NCI-H510A (cell line): ENCODE measurements at regions not wholly inside any gene's neighbourhood (a gene's known extent, or its start where the extent isn't known, plus 50 kb on each side); places are given as distances from the start of the nearest gene placed in this dataset.

Source experiments
- DNase-seq: peaks from one replicate; lab custom pipeline; 2025; lab: John Stamatoyannopoulos, UW

DNA sequence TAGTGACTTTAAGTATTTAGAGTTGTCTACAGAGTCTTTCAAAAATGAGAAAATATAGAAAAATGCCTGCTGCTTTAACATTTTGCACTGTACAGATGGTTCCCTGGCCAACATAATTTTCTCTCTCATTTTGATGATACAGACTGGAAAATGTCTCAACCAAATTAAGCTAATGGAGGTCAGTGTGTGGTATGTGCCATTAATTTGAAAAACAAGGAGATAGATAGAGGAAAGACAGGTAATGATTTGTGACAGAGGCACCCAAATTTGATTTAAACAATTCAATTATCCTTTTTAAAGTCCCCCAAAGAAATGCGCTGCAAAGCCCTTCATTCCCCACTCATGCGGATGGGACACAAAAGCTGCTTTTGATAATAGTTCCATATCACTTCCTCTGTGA, 140.0 kb downstream of the ASCL1 start:
- no peak for DNase-seq

DNA sequence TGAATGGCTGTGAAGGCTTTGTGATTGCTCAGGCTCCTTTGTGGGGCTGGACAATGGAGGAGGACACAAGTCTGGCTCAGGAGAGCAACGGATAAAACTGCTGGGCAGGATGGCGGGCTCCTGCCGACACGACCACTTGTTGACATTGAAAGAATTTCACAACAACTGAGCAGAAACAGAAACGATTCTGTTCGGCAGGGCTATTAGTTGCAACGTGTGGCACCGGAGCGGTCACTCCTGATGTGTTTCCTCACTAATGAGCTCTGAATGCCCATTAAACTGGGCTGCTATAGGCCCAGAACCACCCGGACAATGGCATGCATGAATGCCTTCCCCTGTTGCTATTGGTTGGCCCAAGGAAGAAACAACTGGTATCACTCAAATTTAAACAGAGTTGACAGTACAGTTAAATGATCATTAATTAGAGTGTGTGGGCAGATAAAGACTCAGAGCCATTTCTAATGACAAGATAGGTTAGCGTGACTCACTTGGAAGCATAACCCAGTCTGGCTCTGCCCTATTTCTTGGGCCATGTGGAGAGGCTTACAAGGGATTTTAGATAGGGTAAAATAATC, 142.9 kb downstream of the ASCL1 start:
- DNase-seq = no peak

DNA sequence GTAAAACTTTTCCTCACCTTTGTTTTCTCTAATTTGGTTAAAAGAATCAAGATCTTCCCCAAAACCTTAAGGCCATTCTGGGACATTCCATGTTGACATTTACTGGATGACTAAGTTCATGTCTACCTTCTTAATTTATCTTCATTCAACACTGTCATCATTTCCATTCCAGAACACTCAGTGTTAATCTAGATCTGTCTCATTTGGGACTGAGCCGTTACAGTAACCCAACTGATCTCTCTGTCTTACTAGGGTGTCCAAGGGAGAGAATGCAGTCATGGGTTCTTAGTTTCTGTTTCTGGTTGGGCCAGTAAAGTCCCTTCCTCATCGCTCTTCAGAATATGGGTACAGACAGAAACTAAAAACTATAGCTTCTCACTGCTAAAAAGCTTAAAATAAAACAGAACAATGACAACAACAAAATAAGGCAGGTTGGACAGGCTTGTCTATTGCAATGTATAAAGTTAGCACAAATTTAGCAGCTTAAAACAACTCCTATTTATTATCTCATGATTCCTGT, 144.8 kb downstream of the ASCL1 start:
- DNase-seq = no peak

DNA sequence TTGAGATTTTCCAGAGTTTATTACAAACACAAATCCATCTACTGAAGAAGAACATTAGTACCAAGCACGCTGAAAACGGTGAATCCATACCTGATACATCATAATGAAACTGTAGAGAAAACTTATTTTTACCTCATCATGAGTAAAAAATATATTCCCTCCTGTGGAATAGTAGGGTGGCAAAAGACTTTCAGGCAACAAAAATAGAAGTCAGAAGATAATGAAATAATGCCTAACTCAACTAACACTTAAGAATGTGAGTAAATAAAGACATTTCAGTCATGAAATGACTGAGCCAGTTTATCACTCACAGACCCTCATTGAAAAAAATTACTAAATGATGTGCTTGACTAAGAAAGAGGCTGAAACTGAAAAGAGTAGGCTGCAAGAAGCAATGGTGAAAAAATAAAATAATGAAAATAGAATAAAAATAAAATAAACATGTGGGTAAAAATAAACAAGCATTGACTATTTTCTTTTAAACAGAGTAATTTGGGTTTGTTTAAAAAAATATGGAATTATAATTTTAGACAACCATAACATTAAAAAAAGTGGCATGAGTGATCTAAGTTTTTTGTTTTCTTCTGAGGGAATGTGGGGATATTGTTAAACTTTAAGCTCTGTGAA, 148.6 kb downstream of the ASCL1 start:
- no peak for DNase-seq

DNA sequence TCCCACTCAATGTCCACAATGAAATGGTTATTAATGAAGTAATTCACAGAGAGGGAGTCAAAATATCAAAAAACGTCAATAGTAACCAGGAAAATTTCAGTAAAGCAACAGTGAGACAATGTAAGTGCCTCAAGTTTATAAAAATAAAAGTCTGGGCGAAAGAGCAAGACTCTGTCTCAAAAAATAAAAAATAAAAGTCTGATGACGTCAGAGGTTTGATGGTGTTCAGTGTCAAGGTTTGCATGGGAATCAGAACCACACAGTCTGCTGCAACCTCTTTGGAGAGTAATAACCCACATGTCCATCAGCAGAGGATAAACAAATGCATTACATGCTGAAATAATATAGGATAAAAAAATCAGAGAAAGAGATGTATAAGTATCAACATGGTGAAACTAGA, 152.4 kb downstream of the ASCL1 start:
- DNase-seq = no peak

DNA sequence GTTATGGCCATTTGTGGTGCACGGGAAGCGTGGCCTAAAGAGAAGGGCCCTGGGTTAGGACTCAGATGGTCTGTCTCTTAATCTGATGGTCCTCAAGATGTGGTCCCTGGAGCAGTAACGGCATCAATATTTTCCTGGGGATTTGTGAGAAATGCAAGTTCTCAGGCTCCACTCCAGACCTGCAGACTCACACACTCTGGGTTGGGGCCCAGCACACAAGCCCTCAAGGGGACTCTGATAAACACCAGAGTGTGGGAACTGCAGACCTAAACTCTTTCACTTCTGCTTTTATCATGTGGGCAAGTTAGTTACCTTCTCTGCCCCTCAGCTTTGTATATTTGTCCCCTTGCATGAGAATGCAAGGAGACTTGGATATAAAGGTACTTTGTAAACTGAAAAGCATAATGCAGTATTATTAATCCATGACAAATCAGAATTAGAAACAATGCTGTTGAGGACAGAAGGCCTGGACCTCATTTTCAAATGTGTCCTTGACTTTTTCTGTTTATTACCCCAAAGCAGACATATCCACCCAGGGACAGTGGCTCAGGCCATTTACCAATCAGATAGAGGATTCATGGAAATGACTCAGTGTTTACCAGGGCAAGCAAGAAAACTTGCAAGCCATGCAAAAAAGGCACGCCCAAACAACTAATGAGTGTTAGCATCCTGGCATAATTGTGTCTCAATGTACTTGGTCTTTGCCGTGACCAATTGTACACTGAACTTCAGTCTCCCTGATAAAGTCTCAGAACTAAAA, 157.0 kb downstream of the ASCL1 start:
- DNase-seq = no peak

DNA sequence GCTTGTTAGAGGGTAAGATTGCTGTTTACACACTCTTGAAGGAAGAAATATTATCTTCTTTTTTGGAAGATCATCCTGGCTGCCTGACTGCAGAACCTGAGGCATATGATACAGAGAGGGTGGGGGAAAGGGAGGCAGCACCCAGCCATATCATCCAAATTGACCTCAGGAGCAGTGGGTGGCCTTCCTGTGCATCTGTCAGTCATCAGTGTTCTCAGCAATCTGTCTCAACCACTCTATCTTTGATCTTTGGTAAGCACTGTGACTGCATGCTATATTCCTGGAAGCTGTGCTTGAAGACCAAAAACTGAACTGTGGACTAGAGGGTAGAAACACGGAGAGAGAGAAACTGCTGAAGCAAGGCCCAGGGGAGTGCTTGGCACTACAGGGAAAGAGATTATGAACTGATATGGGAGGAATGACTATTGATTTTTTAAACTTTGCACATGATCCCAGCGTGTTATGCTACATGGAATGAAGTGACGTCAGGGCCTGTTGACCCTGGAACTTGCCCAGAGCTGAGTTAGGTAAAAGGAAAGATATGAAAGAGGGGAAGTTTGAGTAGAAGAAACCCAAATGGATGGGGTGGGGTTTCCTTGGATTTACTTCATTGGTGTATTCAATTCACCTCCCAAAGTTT, 171.5 kb downstream of the ASCL1 start:
- DNase-seq = no peak

DNA sequence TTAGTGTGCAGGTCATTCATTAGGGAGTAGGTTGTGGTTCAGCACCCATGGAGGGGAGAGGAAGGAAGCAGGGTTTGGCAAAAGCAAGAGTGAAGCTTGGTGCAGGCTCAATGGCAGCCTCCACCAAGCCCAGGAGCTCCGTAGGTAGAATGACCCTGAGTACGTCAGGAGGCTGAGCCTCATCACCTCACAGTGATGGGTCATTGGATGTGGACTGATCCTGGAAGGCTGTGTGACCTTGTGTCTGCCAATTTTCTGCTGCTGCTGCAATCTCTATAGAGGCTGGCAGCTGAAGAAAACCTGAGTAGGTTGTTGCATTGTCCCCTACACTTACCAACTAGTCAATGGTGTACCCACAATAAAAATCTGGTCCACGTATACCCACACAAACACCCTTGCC, 173.1 kb downstream of the ASCL1 start:
- DNase-seq = no peak

DNA sequence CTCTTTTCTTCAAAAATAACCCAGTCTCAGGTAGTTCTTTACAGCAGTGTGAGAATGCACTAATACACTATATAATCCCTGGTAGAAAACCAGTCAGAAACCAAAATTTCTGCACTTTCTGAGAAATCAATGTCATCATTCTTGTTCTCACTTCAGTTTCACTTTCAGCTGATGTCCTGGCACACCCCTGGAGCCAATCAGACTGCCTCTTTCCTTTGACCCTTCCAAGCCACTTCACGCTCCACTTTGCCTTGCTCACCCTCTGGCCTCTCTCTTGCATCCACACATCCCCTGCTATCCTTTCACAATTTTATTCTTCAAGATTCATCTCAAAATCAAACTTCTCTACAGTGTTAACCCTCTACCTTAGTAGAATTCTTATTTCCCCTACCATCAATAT, 181.1 kb downstream of the ASCL1 start:
- no peak for DNase-seq

DNA sequence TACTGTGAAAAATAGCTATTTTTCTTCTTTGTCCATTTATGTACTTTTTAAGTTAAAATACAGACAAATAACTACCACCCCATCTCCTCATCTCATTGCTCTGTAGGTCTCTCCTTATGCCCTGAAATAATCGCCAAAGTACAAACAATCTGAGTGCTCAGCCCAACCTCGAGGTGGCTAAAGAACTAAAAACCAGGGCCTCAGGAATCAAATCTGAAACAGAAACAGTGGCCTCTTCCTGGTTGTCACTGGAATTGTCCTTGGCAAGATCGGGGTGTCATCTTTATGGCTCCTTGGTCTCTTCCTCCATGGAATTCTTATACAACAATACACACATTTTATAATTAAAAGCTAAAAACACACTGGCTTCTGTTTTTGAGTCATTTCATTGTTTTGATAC, 182.4 kb downstream of the ASCL1 start:
- DNase-seq = no peak

DNA sequence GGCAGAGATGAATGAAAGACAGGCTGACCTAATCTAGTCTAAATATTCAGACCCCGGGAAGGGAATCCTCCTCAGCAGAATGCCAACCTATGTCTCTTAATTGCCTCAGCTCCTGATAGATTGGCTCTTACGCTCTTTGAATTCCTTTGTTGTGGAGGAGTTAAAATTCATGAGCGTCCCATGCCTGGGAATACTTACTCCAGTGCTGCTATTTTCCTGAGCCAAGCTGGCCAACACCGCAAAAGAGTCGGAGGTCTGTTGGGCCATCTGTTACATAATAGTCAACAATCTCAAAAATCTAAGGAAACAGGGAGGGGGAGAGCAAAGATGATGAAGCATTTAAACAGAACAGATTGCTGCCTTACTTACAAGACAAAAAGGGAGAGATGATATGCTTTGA, 182.8 kb downstream of the ASCL1 start:
- no peak for DNase-seq

DNA sequence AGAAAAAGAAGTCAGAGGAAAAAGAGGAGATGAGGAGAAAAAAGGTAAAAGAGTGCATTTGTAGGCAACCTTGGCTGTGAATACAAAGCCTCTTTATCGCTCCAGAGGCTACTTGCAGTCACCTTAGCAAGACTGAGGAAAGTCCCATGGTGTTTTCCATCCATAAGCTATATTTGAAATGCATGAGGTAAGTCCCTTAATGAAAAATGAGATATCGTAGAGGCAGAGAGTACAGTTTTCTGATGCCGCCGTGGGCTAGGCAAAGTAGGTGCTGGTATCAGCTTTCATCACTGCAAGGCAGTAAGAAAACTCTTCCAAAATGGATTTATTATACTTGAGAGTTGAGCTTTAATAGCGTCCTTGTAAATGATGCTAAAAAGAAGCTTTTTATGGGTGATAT, 186.8 kb downstream of the ASCL1 start:
- DNase-seq = no peak

DNA sequence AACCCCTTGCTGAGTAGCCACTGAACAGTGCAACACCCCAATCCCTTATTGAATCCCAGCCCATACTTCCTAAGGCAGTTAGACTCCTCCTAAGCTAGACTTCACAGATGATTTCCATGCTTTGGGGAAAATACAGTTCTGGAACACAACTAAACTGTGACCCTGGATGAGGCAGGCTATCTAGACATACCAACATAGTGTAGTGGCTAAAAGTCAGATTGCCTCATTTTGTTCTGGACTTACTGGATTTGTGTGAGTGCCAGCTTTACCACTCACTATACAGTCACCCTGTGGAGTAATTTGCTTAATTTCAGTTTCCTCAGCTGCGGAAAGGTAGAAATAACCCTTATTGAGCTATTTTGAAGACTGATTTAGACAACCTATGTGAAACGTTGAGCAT, 203.1 kb downstream of the ASCL1 start:
- no peak for DNase-seq

DNA sequence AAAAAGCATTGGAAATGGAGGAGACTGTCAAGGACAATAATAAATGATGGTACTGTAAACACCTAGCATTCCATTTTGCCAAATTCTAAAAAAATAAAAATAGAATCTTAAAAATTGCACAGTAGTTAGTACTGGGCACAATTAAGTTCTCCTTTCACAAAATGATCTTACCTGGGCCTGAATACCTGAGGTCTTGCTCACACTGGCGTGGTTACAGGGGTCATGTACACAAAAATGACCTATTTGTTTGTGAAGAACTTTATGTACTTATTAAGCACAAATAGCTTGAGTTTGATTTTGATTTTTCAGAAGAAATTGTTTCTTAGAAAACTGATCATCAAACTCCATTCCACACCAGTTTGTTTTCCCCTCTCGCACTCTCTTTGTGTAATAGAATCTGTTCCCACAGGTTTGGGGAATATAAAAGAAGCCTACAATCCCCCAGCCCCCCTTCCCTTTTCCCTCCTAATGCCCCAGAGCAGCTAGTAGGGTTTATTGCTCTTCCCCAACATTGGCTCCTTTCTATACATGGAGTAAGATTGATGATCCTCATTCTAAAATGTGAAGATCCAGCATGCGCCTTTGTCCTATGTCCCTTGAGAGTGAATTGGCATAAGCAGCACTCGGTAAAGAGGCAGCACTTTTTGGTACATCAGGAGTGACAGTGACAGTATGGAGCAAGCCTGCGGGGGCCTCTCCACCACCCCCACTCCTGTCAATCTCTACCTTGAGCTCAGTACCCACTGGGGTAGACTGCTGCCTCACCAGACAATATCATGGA, 204.3 kb downstream of the ASCL1 start:
- no peak for DNase-seq

DNA sequence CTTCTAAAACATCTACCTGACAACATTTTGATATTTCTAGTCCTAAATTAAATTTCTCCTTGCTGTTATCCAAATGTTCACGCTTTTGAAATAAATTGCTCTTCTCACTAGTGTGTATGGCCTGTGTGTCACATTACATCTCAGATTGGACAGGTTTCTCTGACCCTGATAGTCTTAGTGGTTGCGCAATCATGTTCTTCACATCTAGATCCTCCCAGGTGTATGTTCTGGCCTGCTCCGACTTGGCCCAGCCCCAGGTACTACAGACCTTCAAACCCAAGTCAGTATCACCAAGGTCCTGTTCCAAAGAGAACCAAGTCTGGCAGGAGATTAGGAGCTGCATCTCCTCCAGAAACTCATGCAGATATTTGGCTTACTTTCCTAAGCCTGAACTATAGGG, 209.5 kb downstream of the ASCL1 start:
- no peak for DNase-seq

DNA sequence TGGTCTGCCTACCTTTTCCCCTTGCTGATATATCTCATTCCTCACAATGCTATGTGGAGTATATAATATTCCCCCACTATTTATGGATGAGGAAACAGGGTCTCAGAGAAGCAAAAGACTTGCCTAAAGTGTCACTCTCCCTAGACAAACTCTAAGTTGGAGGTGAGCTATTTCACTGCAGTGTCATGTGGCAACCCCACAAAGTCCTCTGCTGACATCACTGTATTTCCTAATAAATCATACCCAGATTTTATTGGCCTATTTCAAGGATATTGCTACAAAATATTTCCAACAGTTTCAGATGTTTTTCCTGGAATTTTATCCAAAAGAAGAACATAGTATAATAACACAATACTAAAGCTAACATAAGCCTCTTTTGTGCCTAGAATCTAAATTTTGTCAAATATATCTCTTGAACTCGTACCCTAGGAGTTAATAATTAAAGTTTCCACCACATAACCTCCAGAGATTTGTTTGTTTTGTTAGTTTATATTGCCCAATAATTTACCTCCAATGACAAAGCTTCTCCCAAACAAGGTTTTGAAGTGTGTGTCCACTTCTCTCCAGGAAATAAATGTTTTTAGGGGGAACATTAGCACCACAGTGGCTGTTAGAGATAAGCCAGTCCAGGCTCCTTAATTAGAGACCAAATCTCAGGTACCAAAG, 215.1 kb downstream of the ASCL1 start:
- DNase-seq = no peak

DNA sequence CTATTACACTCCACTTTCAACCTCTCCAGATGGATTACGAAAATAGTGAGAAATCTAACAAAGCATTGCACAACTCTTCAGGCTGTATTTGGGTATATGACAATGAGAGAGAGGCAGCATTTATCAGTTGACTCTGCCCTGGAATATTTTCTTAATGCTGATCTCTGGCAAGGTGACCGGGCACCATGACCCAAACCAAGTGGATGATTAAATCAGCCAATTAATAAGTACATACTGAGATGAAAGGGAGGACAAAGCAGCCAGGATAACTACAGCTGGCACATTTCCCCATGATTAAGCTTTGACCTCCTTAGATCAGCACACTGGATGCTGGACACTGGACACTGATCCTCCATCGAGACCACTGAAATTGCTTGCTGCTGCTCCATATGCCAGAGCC, 218.2 kb downstream of the ASCL1 start:
- DNase-seq = no peak

DNA sequence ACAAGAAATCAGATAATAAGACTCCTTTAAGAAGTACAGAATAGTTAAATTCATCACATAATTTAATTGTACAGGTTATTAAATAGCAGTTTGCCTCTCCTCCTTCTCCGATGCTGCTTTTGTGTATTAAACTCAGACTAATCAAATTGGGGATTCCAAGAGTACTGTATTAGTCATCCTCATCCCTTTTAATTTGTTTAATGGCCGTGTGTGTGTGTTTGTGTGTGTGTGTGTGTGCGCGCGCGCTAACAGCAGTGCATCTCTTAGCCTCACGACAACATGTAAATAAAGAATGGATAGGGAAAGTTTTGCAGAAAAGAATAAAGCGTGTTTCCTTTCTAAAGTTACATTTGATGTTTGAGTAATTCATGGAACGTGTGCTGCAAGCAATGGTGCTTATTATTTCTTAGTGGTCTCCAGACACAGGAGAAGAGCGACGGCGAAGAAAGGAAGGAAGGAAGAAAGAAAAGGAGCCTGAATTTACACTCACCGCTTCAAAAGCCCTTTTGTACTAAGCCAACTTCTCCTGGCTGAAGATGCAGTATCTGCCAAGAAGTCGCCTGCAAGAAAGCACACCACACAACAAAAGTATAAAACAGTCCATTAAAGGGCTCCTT, 220.3 kb downstream of the ASCL1 start:
- DNase-seq = no peak

DNA sequence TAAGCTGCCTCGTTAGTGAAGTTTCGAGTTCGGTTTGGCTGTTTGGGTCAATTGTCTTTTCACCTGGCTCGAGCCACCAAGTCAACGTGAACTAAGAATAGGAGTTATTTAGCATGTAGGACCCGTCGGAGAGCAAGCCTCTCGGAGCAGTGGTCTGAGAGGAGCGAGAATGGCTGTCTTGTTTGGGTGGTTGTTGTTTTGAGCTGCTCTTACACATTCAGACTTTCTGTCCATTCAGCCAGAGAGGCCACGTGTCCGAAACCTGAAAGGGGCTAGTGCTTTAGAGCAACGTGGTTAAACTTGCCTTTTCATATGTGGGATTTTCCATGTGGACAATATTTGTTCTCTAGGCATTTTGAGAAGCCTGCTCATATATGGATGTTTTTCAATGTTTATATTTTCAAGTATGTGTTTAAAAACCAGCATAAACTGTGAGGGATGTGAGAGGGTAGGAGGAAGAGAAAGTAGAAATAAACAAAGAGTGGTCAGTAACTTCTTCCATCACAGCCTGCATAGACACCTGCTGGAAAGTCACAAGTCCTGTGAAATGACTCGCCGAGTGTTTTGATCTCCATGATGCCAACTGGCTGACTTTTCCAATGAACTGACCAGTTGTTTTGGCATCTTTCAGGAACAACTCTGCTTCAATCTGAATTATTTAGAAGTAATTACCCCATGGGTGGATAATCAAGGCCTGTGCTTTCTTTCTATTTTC, 221.0 kb downstream of the ASCL1 start:
- DNase-seq = no peak

DNA sequence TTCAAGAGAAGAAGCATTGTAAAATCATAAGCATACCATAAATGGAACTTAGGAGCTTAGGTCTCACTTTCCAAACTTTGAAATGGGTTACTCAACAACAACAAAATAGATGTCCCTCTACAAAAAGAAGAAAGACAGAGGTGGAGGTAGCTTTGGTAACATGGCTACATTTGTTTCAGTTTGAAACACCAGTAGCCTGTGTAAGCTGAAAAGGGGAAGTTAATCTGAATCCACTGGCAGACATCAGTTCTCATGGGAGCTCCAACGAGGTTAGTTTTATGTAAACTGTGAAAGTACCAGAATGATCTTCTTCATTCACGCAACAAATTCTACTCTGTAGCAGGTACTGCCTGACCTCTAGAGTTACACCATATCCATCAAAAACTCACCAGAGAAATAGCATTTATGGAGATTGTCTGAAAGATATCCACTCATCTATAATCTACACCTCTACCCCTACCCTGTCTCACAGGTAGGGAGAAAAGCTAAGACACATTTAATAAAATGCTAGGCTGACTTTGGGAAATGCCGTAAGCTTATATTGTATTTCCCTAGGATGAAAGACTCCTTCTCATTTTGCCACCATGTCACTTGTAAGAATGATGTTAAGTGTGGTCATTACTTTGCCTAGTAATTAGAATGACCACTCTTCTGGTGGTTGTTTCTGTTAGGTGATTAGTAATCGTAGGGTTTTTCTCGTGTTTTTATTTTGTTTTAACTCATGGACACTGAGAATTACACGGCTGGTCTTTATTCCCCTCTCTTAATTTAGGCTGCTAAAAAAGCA, 224.1 kb downstream of the ASCL1 start:
- DNase-seq = no peak
